SK-N-MC (cell line): ENCODE measurements at regions not wholly inside any gene's neighbourhood (a gene's known extent, or its start where the extent isn't known, plus 50 kb on each side); places are given as distances from the start of the nearest gene placed in this dataset.

Experiments
- EZH2 ChIP-seq: fragments of 200-600 bp; sonication (generic); IDR thresholded peaks from one replicate; pipeline ENCODE4 v1.6.1; 2017; ENCODE audit warnings: antibody characterized with exemption
- FOXP2 ChIP-seq: optimal IDR thresholded peaks from 2 replicates; pipeline ENCODE3; 2011; ENCODE audit warnings: mild to moderate bottlenecking, moderate library complexity; ENCODE audit not compliant: insufficient read depth; ENCODE audit errors: extremely low read length, control extremely low read depth
- POLR2AphosphoS5 ChIP-seq: IDR thresholded peaks from 2 replicates; pipeline ENCODE4 v1.6.1; 2012; ENCODE audit warnings: mild to moderate bottlenecking, low read depth, low read length, borderline replicate concordance

DNA sequence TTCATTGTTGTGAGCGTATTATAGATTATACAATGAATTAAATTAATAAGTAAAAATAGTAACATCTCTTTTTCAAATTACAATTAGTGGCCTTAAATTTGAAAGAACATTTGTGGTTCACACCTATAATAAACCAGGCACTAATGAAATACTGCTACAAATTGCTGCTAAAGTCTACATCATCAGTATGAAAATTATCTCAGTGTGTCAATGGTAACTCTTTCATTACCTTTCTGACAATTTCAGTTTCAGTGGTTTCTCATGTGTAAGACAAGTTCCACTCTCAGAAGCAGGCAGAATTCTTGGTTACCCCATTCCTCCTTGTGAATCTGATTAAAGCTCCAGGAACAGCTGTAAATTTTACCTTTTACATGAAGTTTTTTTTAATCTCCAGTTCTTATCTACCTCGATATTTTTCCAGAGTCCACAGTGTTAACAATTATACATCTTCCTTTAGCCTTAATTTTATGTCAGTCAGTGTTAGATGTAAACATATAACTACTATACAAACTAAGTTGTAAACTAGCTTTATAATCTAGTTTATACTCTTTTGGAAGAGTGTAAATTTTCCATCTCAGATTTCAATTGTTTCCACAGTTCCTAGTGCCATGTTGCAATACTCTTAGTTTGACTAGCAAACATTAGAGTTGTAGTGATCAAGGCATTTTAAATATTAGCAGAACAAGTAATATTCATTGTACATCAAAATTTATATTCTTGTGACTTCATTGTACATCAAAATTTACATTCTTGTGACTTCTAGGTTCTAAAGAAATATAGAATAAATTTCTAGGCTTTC is 1038.4 kb downstream of the EPHA7 start:
- no peak for TF ChIP-seq EZH2
- TF ChIP-seq POLR2AphosphoS5, result no peak
- no peak for TF ChIP-seq FOXP2
